Endothelial cell of umbilical vein (primary cell): ENCODE measurements at regions not wholly inside any gene's neighbourhood (a gene's known extent, or its start where the extent isn't known, plus 50 kb on each side); places are given as distances from the start of the nearest gene placed in this dataset.

ENCODE experiments used
- BruUV-seq: library from RNA; stranded (reverse); fragments of 400-500 nt; replicated peaks from 2 replicates; lab custom pipeline; 2021; lab: Mats Ljungman, UMichigan
- CTCF ChIA-PET: fragments of 300-600, 350-600 bp; sonication (Branson Sonifier 250); formaldehyde crosslinking; loops from one replicate; lab custom pipeline; 2021; ENCODE audit warnings: antibody characterized with exemption, inconsistent platforms; lab: Charles Lee
- POLR2A ChIA-PET: fragments of 300-600, 350-600 bp; sonication (Branson Sonifier 250); formaldehyde crosslinking; loops from one replicate; lab custom pipeline; 2021; ENCODE audit warnings: antibody characterized with exemption, inconsistent platforms; lab: Charles Lee
- DNase-seq: peaks from one replicate; pipeline ENCODE4 v3.0.0-alpha.2; 2011; ENCODE audit warnings: low read depth, low spot score
- FAIRE-seq: peaks from 2 replicates; lab custom pipeline; 2011; peaks lifted over from hg19 to GRCh38; lab: Jason Lieb, UNC
- H2AFZ ChIP-seq: 2 replicates; pipeline ENCODE4 v1.6.0; 2012; ENCODE audit warnings: low read depth, low read length, control low read depth, inconsistent platforms
- H3K27ac ChIP-seq: 2 replicates; pipeline ENCODE4 v1.5.1; 2011; ENCODE audit warnings: low read depth, mild to moderate bottlenecking, control low read depth, low read length, moderate library complexity; ENCODE audit not compliant: insufficient read depth
- H3K27me3 ChIP-seq, 2 experiments: 2 replicates each; pipeline versions ENCODE4 v1.6.0 to v1.6.1; 2011; ENCODE audit warnings: low read length in 2 of 2, mixed read lengths in 1 of 2; ENCODE audit not compliant: control insufficient read depth in 2 of 2, insufficient read depth in 2 of 2
- H3K36me3 ChIP-seq, 2 experiments: 2 replicates in 1 of 2; 3 replicates in 1 of 2; pipeline ENCODE4 v1.5.1; 2011; ENCODE audit warnings: low read length in 2 of 2, mild to moderate bottlenecking in 1 of 2, moderate library complexity in 1 of 2; ENCODE audit not compliant: control insufficient read depth in 2 of 2, insufficient read depth in 2 of 2; ENCODE audit errors: extremely low read depth in 1 of 2
- H3K4me1 ChIP-seq: 3 replicates; pipeline ENCODE4 v1.5.1; 2011; ENCODE audit warnings: mild to moderate bottlenecking, low read length; ENCODE audit not compliant: control insufficient read depth, insufficient read depth; ENCODE audit errors: extremely low read depth
- H3K4me2 ChIP-seq: 2 replicates; pipeline ENCODE4 v1.6.1; 2011; ENCODE audit warnings: low read length, control low read depth, mixed read lengths; ENCODE audit not compliant: insufficient read depth
- H3K4me3 ChIP-seq, 3 experiments: fragments of 200-600 bp in 1 of 3; sonication (generic), shearing (Covaris generic) in 1 of 3; replicated peaks in 1 of 3; 2 replicates each; pipeline ENCODE4 v1.5.1; 2011 to 2016; ENCODE audit warnings: control low read depth in 3 of 3, low read length in 3 of 3, mild to moderate bottlenecking in 2 of 3, inconsistent platforms in 1 of 3, low read depth in 1 of 3, moderate library complexity in 1 of 3; ENCODE audit not compliant: insufficient read depth in 1 of 3
- H3K79me2 ChIP-seq: 2 replicates; pipeline ENCODE4 v1.6.0; 2012; ENCODE audit warnings: low read length, inconsistent platforms; ENCODE audit not compliant: control insufficient read depth, insufficient read depth
- H3K9ac ChIP-seq: replicated peaks from 2 replicates; pipeline ENCODE3; 2011; ENCODE audit warnings: low read length, control low read depth; ENCODE audit not compliant: insufficient read depth; ENCODE audit errors: extremely low read depth
- H3K9me1 ChIP-seq: replicated peaks from 3 replicates; pipeline ENCODE4 v1.6.0; 2011; ENCODE audit warnings: mild to moderate bottlenecking, low read length; ENCODE audit not compliant: control insufficient read depth, insufficient read depth; ENCODE audit errors: extremely low read depth
- H3K9me3 ChIP-seq: replicated peaks from 2 replicates; pipeline ENCODE4 v1.5.1; 2012; ENCODE audit warnings: low read length, inconsistent platforms; ENCODE audit not compliant: control insufficient read depth, insufficient read depth
- H4K20me1 ChIP-seq: replicated peaks from 2 replicates; pipeline ENCODE3; 2011; ENCODE audit warnings: mild to moderate bottlenecking, low read length; ENCODE audit not compliant: control insufficient read depth, insufficient read depth; ENCODE audit errors: extremely low read depth
- CTCF ChIP-seq, 2 donors: IDR thresholded peaks; 1 replicate in 1 of 2; 2 replicates in 1 of 2; pipeline ENCODE4 v1.5.1; 2011; ENCODE audit warnings: low read length in 2 of 2, mild to moderate bottlenecking in 2 of 2, moderate library complexity in 2 of 2, control low read depth in 1 of 2, inconsistent platforms in 1 of 2, low read depth in 1 of 2; ENCODE audit not compliant: insufficient read depth in 1 of 2; ENCODE audit errors: extremely low read depth in 1 of 2
- EZH2 ChIP-seq: IDR thresholded peaks from 2 replicates; pipeline ENCODE4 v1.6.1; 2012; ENCODE audit warnings: borderline replicate concordance, low read depth, mild to moderate bottlenecking, moderate library complexity, low read length, inconsistent platforms; ENCODE audit not compliant: severe bottlenecking
- FOS ChIP-seq: IDR thresholded peaks from 2 replicates; pipeline ENCODE4 v1.6.1; 2011; ENCODE audit warnings: mild to moderate bottlenecking, low read length, moderate library complexity, borderline replicate concordance; ENCODE audit not compliant: insufficient read depth
- GATA2 ChIP-seq: IDR thresholded peaks from 2 replicates; pipeline ENCODE4 v1.7.0; 2011; ENCODE audit warnings: low read depth, mild to moderate bottlenecking, moderate library complexity, mixed read lengths, low read length; ENCODE audit not compliant: insufficient read length, insufficient read depth
- MAX ChIP-seq: IDR thresholded peaks from 2 replicates; pipeline ENCODE4 v1.6.1; 2011; ENCODE audit not compliant: insufficient read depth, insufficient read length
- MYC ChIP-seq: IDR thresholded peaks from one replicate; pipeline ENCODE4 v1.6.1; 2011; ENCODE audit warnings: mild to moderate bottlenecking, low read depth, low read length
- POLR2AphosphoS5 ChIP-seq: IDR thresholded peaks from 2 replicates; pipeline ENCODE4 v1.6.1; 2012; ENCODE audit warnings: low read depth, mild to moderate bottlenecking, control low read depth, low read length, moderate library complexity; ENCODE audit not compliant: insufficient read depth
- dilution Hi-C: fragments of 300-500 bp; cut with MboI; formaldehyde crosslinking; loops from one replicate; pipeline ENCODE4 v1.15.0; 2019; ENCODE audit warnings: low sequenced_read_pairs; ENCODE audit not compliant: extremely low pct_ligation_motif_present
- intact Hi-C: fragments of 100-400 bp; cut with micrococcal nuclease; formaldehyde crosslinking; loops from one replicate; pipeline ENCODE4 v1.10.0; 2022

DNA sequence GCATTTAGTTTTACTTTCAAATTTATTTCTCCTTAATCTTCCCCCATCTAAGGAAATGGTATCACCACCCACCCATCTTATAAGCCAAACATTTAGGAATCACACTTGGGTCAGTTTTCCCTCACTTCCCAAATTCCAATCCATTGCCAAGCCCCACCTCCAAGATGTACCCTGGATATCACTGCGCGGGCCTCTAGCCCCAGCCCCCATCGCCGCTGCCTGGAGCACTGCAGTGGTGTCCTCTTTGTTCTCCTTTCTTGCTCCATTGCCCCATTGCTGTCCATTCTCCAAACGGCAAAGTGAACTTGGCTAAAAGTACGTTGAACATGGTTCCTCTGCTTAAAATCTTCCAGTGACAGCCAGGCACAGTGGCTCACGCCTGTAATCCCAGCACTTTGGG is 267.8 kb downstream of the SHOX2 start:
- no TSS peak for BruUV-seq

More for the DNA sequence above, 267.8 kb downstream of the SHOX2 start:
- no peaks in the 10 kb centered on the region for H3K36me3 ChIP-seq
- intact Hi-C loops (no loop called here), dilution Hi-C loops (no loop called here)
- DNase-seq: no peak
- peaks cover 0 to 2% of the 10 kb centered on the region in 2 experiments for H3K27me3 ChIP-seq
- TF ChIP-seq CTCF (IDR thresholded peaks at IDR 0.05; ENCODE audit: extremely low read depth in 1 of 2, insufficient read depth in 1 of 2, low read depth in 1 of 2, low read length in 2 of 2) (no peak), GATA2 (no peak), MAX (no peak), POLR2AphosphoS5 (no peak), MYC (no peak), FOS (no peak), EZH2 (no peak)
- H4K20me1 ChIP-seq: no peaks in the 10 kb centered on the region
- CTCF ChIA-PET: no interaction called here
- no peak overlapping the region for H3K4me2 ChIP-seq
- no peak for FAIRE-seq
- H3K27ac ChIP-seq: no peak overlapping the region
- no peaks in the 10 kb centered on the region for H3K4me1 ChIP-seq
- H3K9ac ChIP-seq: no peak overlapping the region
- H3K9me1 ChIP-seq: no peaks in the 10 kb centered on the region
- H3K79me2 ChIP-seq: no peaks in the 10 kb centered on the region
- H3K9me3 ChIP-seq: no peaks in the 10 kb centered on the region
- H3K4me3 ChIP-seq: no peak overlapping the region
- POLR2A ChIA-PET: no interaction called here
- no peak overlapping the region for H2AFZ ChIP-seq
